ENCODE measurements at regions not wholly inside any gene's neighbourhood (a gene's known extent, or its start where the extent isn't known, plus 50 kb on each side); places are given as distances from the start of the nearest gene placed in this dataset.
A peak's percentile ranks its signal among the peaks of the same experiment; 100 is the strongest.

DNA sequence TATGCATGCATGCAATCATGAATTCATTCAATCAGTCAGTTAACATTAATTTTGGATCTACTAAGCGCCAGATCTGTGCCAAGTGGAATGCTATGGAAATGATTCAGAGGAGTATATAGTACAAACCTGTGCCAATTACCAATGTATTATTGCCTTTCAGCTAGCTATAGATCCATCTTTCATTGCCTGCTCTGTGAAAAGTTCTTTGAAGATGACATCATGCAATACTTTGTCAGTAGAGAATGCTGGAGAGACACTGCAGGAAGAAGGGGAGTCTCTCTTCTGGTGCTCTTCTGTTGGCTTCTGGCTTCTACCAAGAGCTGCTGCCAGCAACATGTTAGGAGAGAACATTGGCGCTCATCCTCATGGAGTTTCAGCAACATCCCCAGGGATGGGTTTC is 81.0 kb upstream of the LMCD1 start:
- Histone ChIP-seq H3K36me3 (ENCODE audit: insufficient read depth, low read length) (no peaks in the 10 kb centered on the region), H3K27me3 (ENCODE audit: control insufficient read depth in 1 of 2, insufficient read depth in 2 of 2, low read length in 2 of 2) (no peaks in the 10 kb centered on the region), H3K4me3 (ENCODE audit: low read length) (no peak overlapping the region), H3K9me3 (ENCODE audit: control insufficient read depth in 1 of 2, insufficient read depth in 1 of 2, low read length in 2 of 2) (no peaks in the 10 kb centered on the region), H3K4me1 (ENCODE audit: insufficient read depth, low read length) (peaks cover 2% of the 10 kb centered on the region), H3K27ac (ENCODE audit: low read depth in 1 of 2, low read length in 2 of 2) (no peak overlapping the region)
- Mint-ChIP-seq H3K9me3 (no peaks in the 10 kb centered on the region), H3K4me3 (no peak overlapping the region), H3K27me3 (no peaks in the 10 kb centered on the region), H3K27ac (no peak overlapping the region), H3K4me1 (ENCODE audit: low read depth) (peaks cover 11% of the 10 kb centered on the region), H3K36me3 (ENCODE audit: low read depth) (no peaks in the 10 kb centered on the region)
- ATAC-seq (ENCODE audit: poor library complexity) (no peak), DNase-seq (no peak)
- ChIA-PET CTCF (no interaction called here), POLR2A (no interaction called here)
- TF ChIP-seq, protein P1, sequence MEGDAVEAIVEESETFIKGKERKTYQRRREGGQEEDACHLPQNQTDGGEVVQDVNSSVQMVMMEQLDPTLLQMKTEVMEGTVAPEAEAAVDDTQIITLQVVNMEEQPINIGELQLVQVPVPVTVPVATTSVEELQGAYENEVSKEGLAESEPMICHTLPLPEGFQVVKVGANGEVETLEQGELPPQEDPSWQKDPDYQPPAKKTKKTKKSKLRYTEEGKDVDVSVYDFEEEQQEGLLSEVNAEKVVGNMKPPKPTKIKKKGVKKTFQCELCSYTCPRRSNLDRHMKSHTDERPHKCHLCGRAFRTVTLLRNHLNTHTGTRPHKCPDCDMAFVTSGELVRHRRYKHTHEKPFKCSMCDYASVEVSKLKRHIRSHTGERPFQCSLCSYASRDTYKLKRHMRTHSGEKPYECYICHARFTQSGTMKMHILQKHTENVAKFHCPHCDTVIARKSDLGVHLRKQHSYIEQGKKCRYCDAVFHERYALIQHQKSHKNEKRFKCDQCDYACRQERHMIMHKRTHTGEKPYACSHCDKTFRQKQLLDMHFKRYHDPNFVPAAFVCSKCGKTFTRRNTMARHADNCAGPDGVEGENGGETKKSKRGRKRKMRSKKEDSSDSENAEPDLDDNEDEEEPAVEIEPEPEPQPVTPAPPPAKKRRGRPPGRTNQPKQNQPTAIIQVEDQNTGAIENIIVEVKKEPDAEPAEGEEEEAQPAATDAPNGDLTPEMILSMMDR (IDR thresholded peaks at IDR 0.05) = no peak
- intact Hi-C loops (cut with DNase I, micrococcal nuclease) = no loop called here

DNA sequence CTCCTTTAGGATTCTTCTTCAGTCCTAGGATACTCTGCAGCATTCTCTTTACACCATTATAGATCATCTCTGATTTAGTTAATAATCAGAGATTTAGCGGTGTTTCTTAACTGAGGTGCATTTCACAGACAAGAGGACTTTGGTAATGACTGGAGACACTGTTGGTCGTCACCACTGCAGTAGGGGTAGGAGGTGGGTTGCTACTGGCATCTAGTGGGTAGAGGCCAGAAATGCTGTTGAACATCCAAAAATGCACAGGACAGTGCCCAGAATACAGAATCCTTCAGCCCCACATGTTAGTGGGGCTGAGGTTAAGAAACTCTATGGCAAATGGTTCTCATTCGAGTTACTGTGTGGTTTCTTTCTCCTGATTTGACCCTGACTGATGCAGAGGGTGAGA is 80.4 kb upstream of the LMCD1 start:
- POLR2A ChIA-PET = no interaction called here
- Histone ChIP-seq H3K27me3 (ENCODE audit: control insufficient read depth in 1 of 2, insufficient read depth in 2 of 2, low read length in 2 of 2) (no peaks in the 10 kb centered on the region), H3K27ac (ENCODE audit: low read depth in 1 of 2, low read length in 2 of 2) (no peak overlapping the region), H3K4me3 (ENCODE audit: low read length) (no peak overlapping the region), H3K9me3 (ENCODE audit: control insufficient read depth in 1 of 2, insufficient read depth in 1 of 2, low read length in 2 of 2) (no peaks in the 10 kb centered on the region), H3K36me3 (ENCODE audit: insufficient read depth, low read length) (no peaks in the 10 kb centered on the region), H3K4me1 (ENCODE audit: insufficient read depth, low read length) (peaks cover 2% of the 10 kb centered on the region)
- Mint-ChIP-seq H3K4me3 (no peak overlapping the region), H3K27me3 (no peaks in the 10 kb centered on the region), H3K4me1 (ENCODE audit: low read depth) (peaks cover 11% of the 10 kb centered on the region), H3K36me3 (ENCODE audit: low read depth) (no peaks in the 10 kb centered on the region), H3K27ac (no peak overlapping the region), H3K9me3 (no peaks in the 10 kb centered on the region)
- TF ChIP-seq, protein P1 (IDR thresholded peaks at IDR 0.05) = no peak
- CTCF ChIA-PET = no interaction called here
- ATAC-seq (ENCODE audit: poor library complexity) (no peak), DNase-seq (peak in 2 of 14 experiments; percentile 3 to 10)
- intact Hi-C loops (cut with DNase I, micrococcal nuclease) = no loop called here

DNA sequence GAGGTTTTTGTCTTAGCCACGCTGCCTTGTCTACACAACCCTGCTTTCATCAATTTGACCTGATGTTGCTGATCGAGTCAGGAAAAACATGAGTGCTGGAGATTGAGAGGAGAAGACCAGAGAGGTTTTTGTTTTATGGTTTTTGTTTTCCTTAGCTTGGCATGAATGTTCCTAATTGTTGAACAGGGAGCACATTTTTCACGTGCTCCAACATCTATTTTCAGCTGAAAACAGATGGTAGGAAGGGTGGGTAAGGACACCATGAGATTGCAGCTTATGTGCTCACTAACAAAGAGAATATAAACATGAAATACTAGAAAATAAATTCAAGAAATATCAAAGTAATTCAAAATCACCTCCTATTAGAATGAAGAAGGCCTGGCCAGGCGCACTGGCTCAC is 79.9 kb upstream of the LMCD1 start:
- Histone ChIP-seq H3K27me3 (ENCODE audit: control insufficient read depth in 1 of 2, insufficient read depth in 2 of 2, low read length in 2 of 2) (no peaks in the 10 kb centered on the region), H3K4me3 (ENCODE audit: low read length) (no peak overlapping the region), H3K27ac (ENCODE audit: low read depth in 1 of 2, low read length in 2 of 2) (no peak overlapping the region), H3K9me3 (ENCODE audit: control insufficient read depth in 1 of 2, insufficient read depth in 1 of 2, low read length in 2 of 2) (no peaks in the 10 kb centered on the region), H3K36me3 (ENCODE audit: insufficient read depth, low read length) (no peaks in the 10 kb centered on the region), H3K4me1 (ENCODE audit: insufficient read depth, low read length) (peaks cover 2% of the 10 kb centered on the region)
- Mint-ChIP-seq H3K27ac (no peak overlapping the region), H3K27me3 (no peaks in the 10 kb centered on the region), H3K4me1 (ENCODE audit: low read depth) (peaks cover 9% of the 10 kb centered on the region), H3K9me3 (no peaks in the 10 kb centered on the region), H3K4me3 (no peak overlapping the region), H3K36me3 (ENCODE audit: low read depth) (no peaks in the 10 kb centered on the region)
- intact Hi-C loops (cut with DNase I, micrococcal nuclease) = no loop called here
- POLR2A ChIA-PET = no interaction called here
- CTCF ChIA-PET = no interaction called here
- DNase-seq (no peak), ATAC-seq (ENCODE audit: poor library complexity) (no peak)
- TF ChIP-seq, protein P1 (IDR thresholded peaks at IDR 0.05) = no peak

Measured in CD4-positive, alpha-beta T cell (primary cell).